Left forelimb (tissue), 1 donor: ENCODE measurements at regions not wholly inside any gene's neighbourhood (a gene's known extent, or its start where the extent isn't known, plus 50 kb on each side); places are given as distances from the start of the nearest gene placed in this dataset.
"Not testable (repeated sequence)": the region's sequence is repeated elsewhere in the genome, so short reads cannot be mapped to it uniquely, and the experiment has no call there.

Source experiments
- DNase-seq: peaks from one replicate; pipeline ENCODE4 v3.0.0-alpha.2; 2018; ENCODE audit warnings: low spot score

- no peak for DNase-seq
Observed at GRCh38 chr21:43287795-43288755, 119.3 kb downstream of the CRYAA start.

GRCh38 chr21:43287111-43287760 is 118.4 kb downstream of the CRYAA start:
- no peak for DNase-seq

GRCh38 chr21:43286196-43286595 is 117.4 kb downstream of the CRYAA start:
- no peak for DNase-seq

GRCh38 chr21:43284700-43285099 is 115.9 kb downstream of the CRYAA start:
- no peak for DNase-seq

- no peak for DNase-seq
Observed at GRCh38 chr21:43284238-43284637, 115.4 kb downstream of the CRYAA start.

- not testable (repeated sequence) for DNase-seq
Observed at GRCh38 chr21:43283925-43284221, 115.1 kb downstream of the CRYAA start.

GRCh38 chr21:43283136-43283924 is 114.5 kb downstream of the CRYAA start:
- DNase-seq = no peak

GRCh38 chr21:43282358-43283120 is 113.7 kb downstream of the CRYAA start:
- no peak for DNase-seq

- no peak for DNase-seq
Observed at GRCh38 chr21:43281661-43282357, 113.0 kb downstream of the CRYAA start.

GRCh38 chr21:43280949-43281633 is 112.3 kb downstream of the CRYAA start:
- DNase-seq = no peak

GRCh38 chr21:43279578-43279894 is 110.7 kb downstream of the CRYAA start:
- no peak for DNase-seq

GRCh38 chr21:43278766-43279577 is 110.2 kb downstream of the CRYAA start:
- DNase-seq = no peak

GRCh38 chr21:43278359-43278758 is 109.6 kb downstream of the CRYAA start:
- DNase-seq = no peak

- DNase-seq = no peak
Observed at GRCh38 chr21:43277481-43278351, 108.9 kb downstream of the CRYAA start.

- DNase-seq = no peak
Observed at GRCh38 chr21:43276811-43277210, 108.0 kb downstream of the CRYAA start.

- DNase-seq = no peak
Observed at GRCh38 chr21:43275421-43276211, 106.8 kb downstream of the CRYAA start.

GRCh38 chr21:43274946-43275310 is 106.1 kb downstream of the CRYAA start:
- DNase-seq = no peak
